ENCODE measurements at regions not wholly inside any gene's neighbourhood (a gene's known extent, or its start where the extent isn't known, plus 50 kb on each side); places are given as distances from the start of the nearest gene placed in this dataset.

DNA sequence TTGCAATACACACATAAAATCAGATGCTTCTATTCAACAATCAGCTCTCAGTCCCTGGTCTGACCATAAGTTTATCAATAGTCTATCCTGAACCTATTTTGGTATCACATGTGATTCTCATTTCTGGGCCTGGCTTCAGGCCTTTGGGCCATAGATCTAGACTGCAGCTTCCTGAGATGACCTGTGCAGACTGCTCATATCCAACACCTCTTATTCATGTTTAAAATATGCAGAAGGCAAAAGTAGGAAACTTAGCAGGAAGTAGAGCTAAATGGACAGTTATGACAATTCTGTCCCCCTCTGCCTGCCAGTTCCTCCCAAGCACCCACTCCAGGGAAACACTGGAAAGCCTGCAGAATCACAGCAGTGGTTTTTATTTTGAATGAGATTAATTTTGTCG lies 53.3 kb downstream of the C7orf25 start:
- TF ChIP-seq, protein P1, sequence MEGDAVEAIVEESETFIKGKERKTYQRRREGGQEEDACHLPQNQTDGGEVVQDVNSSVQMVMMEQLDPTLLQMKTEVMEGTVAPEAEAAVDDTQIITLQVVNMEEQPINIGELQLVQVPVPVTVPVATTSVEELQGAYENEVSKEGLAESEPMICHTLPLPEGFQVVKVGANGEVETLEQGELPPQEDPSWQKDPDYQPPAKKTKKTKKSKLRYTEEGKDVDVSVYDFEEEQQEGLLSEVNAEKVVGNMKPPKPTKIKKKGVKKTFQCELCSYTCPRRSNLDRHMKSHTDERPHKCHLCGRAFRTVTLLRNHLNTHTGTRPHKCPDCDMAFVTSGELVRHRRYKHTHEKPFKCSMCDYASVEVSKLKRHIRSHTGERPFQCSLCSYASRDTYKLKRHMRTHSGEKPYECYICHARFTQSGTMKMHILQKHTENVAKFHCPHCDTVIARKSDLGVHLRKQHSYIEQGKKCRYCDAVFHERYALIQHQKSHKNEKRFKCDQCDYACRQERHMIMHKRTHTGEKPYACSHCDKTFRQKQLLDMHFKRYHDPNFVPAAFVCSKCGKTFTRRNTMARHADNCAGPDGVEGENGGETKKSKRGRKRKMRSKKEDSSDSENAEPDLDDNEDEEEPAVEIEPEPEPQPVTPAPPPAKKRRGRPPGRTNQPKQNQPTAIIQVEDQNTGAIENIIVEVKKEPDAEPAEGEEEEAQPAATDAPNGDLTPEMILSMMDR (IDR thresholded peaks at IDR 0.05), result no peak
- Histone ChIP-seq H3K4me1 (peaks cover 0 to 10% (median 5%) of the 10 kb centered on the region in 9 donors), H3K9me3 (peaks cover 0 to 17% (median 3%) of the 10 kb centered on the region in 11 donors), H3K36me3 (no peaks in the 10 kb centered on the region), H3K27ac (no peak overlapping the region), H3K27me3 (peaks cover 0 to 33% (median 21%) of the 10 kb centered on the region in 7 donors), H3K4me3 (no peak overlapping the region)
- DNase-seq (no peak), ATAC-seq (no peak)
- 90 to 93% methylated on average over 1 of the region's 1 CpG for WGBS, 2 donors
- intact Hi-C loops (cut with DNase I), result no loop called here

DNA sequence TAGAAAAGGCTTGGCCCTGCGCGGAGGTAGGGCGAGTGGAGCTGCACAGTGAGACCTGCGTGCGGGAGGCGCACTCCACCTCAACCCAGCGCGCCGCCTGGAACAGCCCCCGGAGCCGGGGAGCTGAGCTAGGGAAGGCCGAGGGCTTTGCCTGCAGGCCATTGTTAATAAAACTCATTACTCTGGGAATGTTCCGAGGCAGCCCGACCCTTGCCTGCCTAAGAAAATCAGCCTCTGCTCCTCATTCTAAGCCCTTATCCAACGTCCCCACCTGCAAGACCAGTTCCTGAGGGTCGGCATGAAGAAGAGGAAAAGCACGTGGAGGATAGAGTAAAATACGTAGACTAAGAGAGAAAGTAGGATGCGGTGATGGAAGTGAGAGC lies 55.3 kb downstream of the C7orf25 start:
- 22 to 38% methylated on average over 19 of the region's 19 CpGs for WGBS, 2 donors
- ATAC-seq (peak in 1 of 8 donors; percentile 29), DNase-seq (no peak)
- Histone ChIP-seq H3K27ac (no peak overlapping the region), H3K4me3 (peak overlapping the region in 9 of 10 donors; percentile 18 to 53 (median 43)), H3K4me1 (peaks cover 0 to 10% (median 5%) of the 10 kb centered on the region in 9 donors), H3K27me3 (peaks cover 0 to 38% (median 21%) of the 10 kb centered on the region in 7 donors), H3K36me3 (no peaks in the 10 kb centered on the region), H3K9me3 (peaks cover 0 to 8% (median 0%) of the 10 kb centered on the region in 11 donors)
- TF ChIP-seq, protein P1 (IDR thresholded peaks at IDR 0.05), result no peak
- intact Hi-C loops (cut with DNase I), result no loop called here

DNA sequence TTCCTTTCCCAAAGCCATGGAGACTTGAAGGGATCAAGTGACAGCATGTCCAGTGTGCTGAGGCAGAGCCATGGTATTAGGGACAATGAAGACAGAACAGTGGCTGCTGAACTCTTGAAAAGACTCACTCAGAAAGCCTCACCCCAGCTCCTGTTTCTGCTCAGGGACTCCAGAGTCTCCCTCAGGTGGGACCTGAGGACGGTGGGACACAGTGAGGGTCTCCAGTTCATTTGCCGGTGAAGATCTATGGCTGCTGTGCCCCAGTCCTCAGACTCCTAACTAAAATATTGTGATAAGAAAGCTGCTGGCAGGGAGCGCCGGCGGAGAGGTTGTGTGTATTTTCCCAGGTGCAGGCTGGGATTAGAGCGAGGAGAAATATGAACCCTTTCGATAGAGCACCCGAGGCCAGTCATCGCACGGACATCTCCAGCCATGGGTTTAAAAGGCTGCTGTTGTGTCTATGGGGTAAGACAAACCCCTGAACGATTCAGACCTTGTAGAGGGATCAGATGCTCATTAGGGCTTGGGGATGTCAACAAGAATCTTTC lies 57.2 kb downstream of the C7orf25 start:
- no peak for DNase-seq
- no peak overlapping the region for H3K27ac ChIP-seq
- intact Hi-C loops (cut with DNase I), result no loop called here
- no peak overlapping the region for H3K4me3 ChIP-seq
- H3K9me3 ChIP-seq, result no peaks in the 10 kb centered on the region
- no peaks in the 10 kb centered on the region for H3K36me3 ChIP-seq
- ATAC-seq, result no peak
- peaks cover 0 to 38% (median 21%) of the 10 kb centered on the region in 7 donors for H3K27me3 ChIP-seq
- TF ChIP-seq, protein P1 (IDR thresholded peaks at IDR 0.05), result no peak
- WGBS, 2 donors, result 84 to 88% methylated on average over 11 of the region's 11 CpGs
- peaks cover 0 to 10% (median 5%) of the 10 kb centered on the region in 9 donors for H3K4me1 ChIP-seq

DNA sequence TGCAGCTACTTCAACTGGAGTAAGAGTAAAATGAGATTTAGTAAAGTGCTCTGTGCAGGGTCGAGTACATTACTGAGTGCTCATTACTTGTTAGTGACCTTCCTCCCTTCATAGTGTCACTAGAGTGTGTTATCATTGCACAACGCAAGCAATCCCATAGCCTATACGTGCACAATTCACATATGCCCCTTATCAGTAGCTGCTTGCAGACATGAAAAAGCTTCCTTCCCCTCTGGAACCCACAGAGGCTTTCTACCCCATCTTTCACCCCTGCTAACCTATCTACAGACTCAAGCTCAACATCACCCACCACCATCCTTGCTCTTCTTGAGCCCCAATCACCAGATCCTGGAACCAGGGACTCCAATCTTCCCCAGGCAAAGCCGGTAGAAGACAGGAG lies 59.3 kb downstream of the C7orf25 start:
- Histone ChIP-seq H3K9me3 (no peaks in the 10 kb centered on the region), H3K27me3 (peaks cover 0 to 35% (median 21%) of the 10 kb centered on the region in 7 donors), H3K4me1 (peaks cover 0 to 10% (median 5%) of the 10 kb centered on the region in 9 donors), H3K36me3 (no peaks in the 10 kb centered on the region), H3K4me3 (no peak overlapping the region), H3K27ac (no peak overlapping the region)
- TF ChIP-seq, protein P1 (IDR thresholded peaks at IDR 0.05), result no peak
- intact Hi-C loops (cut with DNase I), result no loop called here
- 35 to 38% methylated on average over 4 of the region's 4 CpGs for WGBS, 2 donors
- DNase-seq (no peak), ATAC-seq (no peak)

All from heart right ventricle (tissue), 16 donors.